H7 (cell line): ENCODE measurements at regions not wholly inside any gene's neighbourhood (a gene's known extent, or its start where the extent isn't known, plus 50 kb on each side); places are given as distances from the start of the nearest gene placed in this dataset.
A peak's percentile ranks its signal among the peaks of the same experiment; 100 is the strongest.

Experiments
- DNase-seq: peaks from one replicate; pipeline ENCODE4 v3.0.0; 2012
- H3K27me3 ChIP-seq: 2 replicates; pipeline ENCODE4 v1.6.0; 2011; ENCODE audit warnings: mild to moderate bottlenecking, low read length; ENCODE audit not compliant: control insufficient read depth, insufficient read depth
- H3K36me3 ChIP-seq: replicated peaks from 2 replicates; pipeline ENCODE4 v1.5.1; 2011; ENCODE audit warnings: low read length; ENCODE audit not compliant: control insufficient read depth, insufficient read depth
- H3K4me3 ChIP-seq: 2 replicates; pipeline ENCODE4 v1.5.1; 2011; ENCODE audit warnings: low read depth, mild to moderate bottlenecking, control low read depth, low read length, moderate library complexity; ENCODE audit not compliant: insufficient read depth

DNA sequence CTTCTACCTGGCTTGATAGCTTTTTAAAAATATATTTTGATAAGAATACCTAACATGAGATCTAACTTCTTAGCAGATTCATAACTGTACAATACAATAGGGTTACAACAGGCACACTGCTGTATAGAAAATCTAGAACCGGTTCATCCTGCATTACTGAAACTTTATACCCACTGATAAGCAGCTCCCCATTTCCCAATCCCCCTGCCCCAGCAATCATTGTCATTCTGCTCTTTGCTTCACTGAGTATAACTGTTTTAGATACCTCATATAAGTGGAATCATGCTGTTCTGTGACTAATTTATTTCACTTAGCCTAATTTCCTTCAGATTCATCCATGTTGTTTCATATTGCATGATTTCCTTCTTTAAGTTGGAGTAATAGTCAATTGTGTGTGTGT lies 906.0 kb downstream of the GBE1 start:
- no peak overlapping the region for H3K4me3 ChIP-seq
- no peaks in the 10 kb centered on the region for H3K27me3 ChIP-seq
- no peaks in the 10 kb centered on the region for H3K36me3 ChIP-seq
- DNase-seq: no peak

DNA sequence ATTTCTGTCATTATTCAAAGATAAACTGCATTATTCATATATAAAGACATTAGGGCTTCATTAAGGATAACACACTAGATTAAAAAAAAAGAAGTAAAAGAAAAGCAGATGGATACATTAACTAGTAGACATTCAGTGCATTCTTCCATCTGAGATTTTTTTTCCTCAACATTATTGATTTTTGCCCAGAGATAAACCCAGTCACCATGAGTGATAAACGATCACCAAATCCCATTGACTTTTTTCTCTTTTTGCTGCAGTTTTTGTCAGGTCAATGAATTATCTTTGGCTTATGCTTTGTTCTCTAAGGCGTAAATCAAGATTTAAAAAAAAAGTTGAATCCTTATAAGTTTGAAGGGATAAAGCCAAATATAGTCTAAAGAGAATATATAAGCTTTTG lies 925.0 kb downstream of the GBE1 start:
- Histone ChIP-seq H3K4me3 (no peak overlapping the region), H3K36me3 (no peaks in the 10 kb centered on the region), H3K27me3 (no peaks in the 10 kb centered on the region)
- DNase-seq: no peak

DNA sequence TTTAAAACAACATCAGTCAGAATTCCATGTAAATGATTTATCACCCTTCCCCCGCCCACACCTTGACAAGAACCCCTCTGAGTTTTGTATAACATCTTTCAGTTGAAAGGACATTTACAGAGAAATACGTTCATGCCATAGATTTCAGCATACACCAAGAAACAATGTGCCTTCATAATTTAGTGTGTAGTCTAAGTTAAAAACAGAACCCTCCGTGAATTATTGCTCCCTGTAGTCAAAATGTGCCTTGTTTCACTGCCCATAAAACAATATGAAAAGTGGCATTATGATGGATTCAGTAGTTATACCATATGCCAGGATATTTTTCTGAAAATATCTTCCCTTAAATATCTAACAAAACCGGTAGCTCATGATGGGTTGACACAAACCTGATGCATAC lies 953.9 kb downstream of the GBE1 start:
- H3K27me3 ChIP-seq: no peaks in the 10 kb centered on the region
- no peaks in the 10 kb centered on the region for H3K36me3 ChIP-seq
- H3K4me3 ChIP-seq: no peak overlapping the region
- DNase-seq: no peak

DNA sequence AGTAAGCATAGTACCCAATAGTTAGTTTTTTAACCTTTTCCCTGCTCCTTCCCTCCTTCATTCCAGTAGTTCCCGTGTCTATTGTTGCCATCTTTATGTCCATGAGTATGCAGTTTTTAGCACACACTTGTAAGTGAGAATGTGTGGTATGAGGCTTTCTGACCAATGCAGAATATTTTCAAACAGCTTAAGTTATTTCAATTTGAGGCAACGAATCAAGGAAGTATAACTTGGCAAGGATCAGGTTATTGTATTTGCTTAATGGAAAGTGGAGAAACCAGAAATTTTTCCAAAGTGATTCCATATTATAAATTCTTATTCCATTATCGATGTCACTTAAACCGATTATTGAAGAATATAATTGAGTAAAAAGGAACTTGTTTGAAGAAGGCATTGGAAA lies 954.8 kb downstream of the GBE1 start:
- DNase-seq: no peak
- no peaks in the 10 kb centered on the region for H3K27me3 ChIP-seq

DNA sequence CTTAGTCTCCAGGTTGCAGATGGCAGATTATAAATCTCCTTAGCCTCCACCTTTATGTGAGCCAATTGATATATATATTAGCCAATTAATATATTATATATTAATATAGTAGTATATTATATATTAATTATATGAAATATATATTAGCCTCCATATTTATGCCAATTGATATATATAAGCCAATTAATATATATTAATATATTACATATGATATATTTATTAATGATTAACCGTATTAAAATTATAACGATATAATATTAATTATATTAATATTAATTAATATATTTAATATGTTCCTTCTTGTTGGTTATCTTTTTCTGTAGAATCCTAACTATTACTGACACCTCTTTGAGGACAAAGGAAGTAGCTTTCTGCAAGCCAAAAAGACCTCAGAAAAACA lies 972.5 kb downstream of the GBE1 start:
- Histone ChIP-seq H3K36me3 (no peaks in the 10 kb centered on the region), H3K27me3 (no peaks in the 10 kb centered on the region), H3K4me3 (no peak overlapping the region)
- no peak for DNase-seq

More for the DNA sequence above, 954.8 kb downstream of the GBE1 start:
- H3K36me3 ChIP-seq: no peaks in the 10 kb centered on the region
- no peak overlapping the region for H3K4me3 ChIP-seq

DNA sequence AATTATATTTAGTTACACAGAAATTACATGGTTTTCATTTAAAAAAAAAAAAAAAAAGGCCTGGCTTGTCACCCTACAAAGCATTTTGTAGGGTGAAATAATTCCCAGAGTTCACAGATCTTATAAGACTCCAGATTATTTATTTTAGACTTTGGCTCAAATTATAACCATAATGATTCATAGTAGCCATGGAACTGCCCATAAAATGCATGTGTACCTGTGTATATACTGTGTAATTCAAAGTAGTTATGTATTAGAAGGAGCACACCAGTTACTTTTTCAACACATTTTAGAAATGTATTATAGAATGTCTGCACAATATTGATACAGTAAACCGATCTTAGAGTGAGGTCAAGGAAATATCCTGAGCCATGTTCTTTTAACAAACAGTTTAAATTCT lies 975.6 kb downstream of the GBE1 start:
- Histone ChIP-seq H3K36me3 (no peaks in the 10 kb centered on the region), H3K4me3 (no peak overlapping the region), H3K27me3 (no peaks in the 10 kb centered on the region)
- DNase-seq: no peak

DNA sequence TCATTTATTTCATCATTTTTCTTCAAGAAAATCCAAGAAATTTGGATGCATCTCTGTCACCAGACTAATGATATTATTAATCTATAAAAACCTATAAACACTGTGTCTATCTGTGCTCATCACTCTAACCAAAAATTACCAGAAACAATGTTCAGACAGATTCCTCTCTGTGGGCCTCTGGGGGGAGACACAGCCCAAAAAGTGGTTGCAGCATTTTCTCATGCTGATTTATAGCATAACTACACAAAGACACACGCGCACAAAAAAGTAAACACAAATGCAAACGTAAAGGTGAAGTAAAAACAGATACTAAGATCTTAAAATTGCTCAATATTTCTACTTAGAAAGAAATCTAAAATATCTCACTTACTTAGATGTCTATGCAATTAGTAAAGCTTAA lies 976.0 kb downstream of the GBE1 start:
- Histone ChIP-seq H3K36me3 (no peaks in the 10 kb centered on the region), H3K27me3 (no peaks in the 10 kb centered on the region), H3K4me3 (no peak overlapping the region)
- DNase-seq: no peak

DNA sequence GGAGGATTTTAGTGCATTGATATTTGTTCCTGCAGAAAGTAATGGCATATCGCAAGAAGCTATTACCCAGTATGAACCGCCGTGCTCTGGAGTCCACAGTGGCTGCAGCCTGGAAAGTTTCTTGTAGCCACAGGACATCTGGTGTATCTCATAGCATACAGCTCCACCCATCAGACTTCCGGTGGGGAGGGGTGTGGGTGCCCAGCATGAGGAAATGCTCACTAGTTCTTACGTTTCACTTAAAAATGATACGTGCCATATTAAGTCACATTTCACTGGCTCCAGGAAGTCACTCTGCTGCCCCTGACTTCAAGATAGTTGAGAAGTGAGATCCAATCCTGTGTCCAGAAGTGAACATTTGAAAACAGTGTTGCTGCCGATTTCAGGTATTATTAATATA lies 990.4 kb downstream of the GBE1 start:
- DNase-seq: no peak
- Histone ChIP-seq H3K36me3 (no peaks in the 10 kb centered on the region), H3K27me3 (no peaks in the 10 kb centered on the region), H3K4me3 (no peak overlapping the region; the same call in 1 of the 2 replicates)

DNA sequence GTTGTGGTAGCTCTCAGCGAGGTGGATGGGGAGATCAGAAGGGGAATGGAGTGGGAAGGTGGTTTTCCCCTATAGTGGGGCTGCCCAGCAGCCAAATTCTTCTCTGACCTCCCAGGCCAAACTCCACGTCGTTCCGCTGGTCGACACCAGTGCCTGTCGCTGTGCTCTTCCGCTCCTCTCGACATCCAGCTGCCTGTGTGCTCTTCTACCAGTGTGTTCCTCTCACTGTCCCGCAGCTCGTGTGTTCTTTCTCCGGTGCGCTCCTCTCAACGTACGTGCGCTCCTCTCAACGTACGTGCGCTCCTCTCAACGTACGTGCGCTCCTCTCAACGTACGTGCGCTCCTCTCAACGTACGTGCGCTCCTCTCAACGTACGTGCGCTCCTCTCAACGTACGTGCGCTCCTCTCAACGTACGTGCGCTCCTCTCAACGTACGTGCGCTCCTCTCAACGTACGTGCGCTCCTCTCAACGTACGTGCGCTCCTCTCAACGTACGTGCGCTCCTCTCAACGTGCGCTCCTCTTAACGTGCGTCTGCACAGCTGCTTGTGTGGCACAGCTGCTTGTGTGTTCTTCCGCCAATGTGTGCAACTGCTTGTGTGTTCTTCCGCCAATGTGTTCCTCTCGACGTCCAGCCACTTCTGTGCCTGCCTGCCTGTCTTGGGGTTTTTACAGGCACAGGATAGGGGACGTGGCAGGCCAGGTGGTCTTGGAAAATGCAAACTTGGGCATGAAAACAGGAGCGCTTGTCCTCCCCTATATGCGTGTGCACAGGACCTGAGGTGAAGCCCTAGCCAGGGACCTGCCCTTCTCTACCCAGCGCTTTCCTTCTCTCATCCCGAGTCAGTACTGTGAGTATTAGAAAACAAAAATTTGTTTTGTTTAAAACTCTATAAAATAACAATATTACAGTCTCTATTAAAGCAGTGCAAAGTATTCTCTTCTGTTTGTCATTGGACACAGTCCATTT lies 991.1 kb downstream of the GBE1 start:
- DNase-seq: no peak

DNA sequence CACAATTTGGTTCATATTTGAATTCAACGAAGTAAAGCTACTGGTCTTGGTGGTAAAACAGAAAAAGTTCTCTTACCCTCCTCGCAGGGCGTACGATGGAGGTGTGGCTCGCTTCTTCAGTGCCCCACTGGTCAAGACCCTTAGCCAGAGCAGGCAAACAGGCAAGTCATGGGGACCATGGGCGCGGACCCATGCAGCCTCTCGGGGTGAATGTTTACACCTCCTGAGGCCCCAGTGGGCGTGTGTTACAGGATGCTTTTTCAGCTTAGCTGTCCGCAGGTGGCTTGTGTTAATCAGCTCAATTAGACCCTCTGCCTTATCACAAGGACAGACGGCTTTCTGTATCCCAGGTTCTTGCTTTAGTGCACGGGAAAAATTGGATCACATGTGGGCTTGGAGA lies 991.8 kb downstream of the GBE1 start:
- Histone ChIP-seq H3K36me3 (no peaks in the 10 kb centered on the region), H3K27me3 (no peaks in the 10 kb centered on the region), H3K4me3 (peak overlapping the region; percentile 41; the same call in 1 of the 2 replicates)
- no peak for DNase-seq

More for the DNA sequence above, 991.1 kb downstream of the GBE1 start:
- H3K27me3 ChIP-seq: no peaks in the 10 kb centered on the region
- H3K36me3 ChIP-seq: no peaks in the 10 kb centered on the region
- H3K4me3 ChIP-seq: peak overlapping the region; percentile 41; the same call in 1 of the 2 replicates

DNA sequence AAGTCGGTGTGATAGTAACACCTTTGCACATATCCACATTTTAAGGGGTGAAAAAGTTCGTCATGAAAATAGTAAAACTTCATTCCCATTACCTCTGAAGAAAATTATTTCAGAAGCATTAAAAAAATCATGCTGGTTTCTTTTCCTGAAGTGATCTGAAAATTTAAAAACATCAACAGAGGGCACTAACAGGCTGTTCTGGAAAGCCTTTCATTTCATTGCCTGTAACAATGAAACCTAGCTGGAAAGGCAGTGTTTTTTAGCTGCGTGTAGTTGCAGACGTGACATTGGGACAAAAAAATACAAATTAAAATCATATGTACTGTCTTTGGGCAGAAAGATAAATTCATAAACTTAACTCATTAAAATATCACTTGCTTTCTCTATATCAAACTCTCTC lies 993.8 kb downstream of the GBE1 start:
- no peaks in the 10 kb centered on the region for H3K27me3 ChIP-seq
- DNase-seq: no peak
- H3K4me3 ChIP-seq: no peak overlapping the region
- H3K36me3 ChIP-seq: no peaks in the 10 kb centered on the region

DNA sequence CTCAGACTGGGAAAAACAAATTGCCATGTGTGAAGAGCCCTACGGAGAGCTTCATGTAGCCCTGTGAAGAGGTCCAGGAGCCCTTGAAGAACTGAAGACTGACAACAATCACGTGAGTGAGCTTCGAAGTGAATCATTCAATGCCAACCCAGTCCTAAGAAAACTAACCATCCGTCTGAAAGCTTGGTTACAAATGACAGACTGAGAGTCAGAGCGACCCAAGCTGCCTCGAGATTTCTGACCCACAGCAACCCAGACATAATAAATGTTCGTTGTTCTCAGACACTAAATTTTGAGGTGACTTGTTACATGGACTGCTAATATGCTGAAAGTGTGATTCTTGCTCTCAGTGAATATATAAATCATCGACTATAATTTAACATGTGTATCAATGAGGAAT lies 987.2 kb upstream of the ROBO1 start:
- Histone ChIP-seq H3K36me3 (no peaks in the 10 kb centered on the region), H3K4me3 (no peak overlapping the region), H3K27me3 (no peaks in the 10 kb centered on the region)
- DNase-seq: no peak

DNA sequence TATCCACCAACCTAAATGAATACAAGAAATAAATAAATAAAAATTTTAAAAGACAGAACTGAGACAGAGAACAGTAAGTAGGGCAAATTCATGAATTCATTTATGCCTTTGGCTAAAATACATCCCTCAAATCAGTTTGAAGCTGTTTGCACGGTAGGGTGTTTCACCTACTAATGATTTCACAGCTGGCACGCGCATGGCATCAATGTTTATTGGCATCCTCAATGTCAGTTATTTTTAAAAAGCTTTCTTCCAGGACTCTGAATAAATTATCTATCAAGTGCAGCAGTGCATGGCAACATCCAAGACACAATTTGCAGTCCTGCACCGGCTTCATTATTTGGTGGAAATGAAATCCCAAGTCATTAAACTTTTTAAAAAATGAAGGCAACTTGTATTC lies 985.2 kb upstream of the ROBO1 start:
- Histone ChIP-seq H3K4me3 (no peak overlapping the region), H3K36me3 (no peaks in the 10 kb centered on the region), H3K27me3 (no peaks in the 10 kb centered on the region)
- DNase-seq: no peak

DNA sequence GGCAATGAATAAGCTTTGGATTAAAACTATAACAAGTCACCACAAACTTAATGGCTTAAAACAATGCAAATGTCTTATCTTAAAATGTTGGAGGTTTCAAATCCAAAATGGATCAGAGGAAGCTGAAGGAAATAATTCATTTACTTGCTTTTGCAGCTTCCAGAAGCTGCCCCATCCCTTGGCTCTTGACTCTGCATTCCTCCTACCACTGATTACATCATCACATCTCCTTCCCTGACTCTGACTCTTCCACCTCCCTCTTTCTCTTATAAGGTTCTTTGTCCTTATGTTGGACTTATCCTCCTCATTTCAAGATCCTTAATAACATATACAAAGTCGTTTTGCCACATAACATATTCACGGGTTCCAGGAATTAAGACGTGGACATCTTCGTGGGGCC lies 982.8 kb upstream of the ROBO1 start:
- Histone ChIP-seq H3K4me3 (no peak overlapping the region), H3K36me3 (no peaks in the 10 kb centered on the region), H3K27me3 (no peaks in the 10 kb centered on the region)
- DNase-seq: no peak

DNA sequence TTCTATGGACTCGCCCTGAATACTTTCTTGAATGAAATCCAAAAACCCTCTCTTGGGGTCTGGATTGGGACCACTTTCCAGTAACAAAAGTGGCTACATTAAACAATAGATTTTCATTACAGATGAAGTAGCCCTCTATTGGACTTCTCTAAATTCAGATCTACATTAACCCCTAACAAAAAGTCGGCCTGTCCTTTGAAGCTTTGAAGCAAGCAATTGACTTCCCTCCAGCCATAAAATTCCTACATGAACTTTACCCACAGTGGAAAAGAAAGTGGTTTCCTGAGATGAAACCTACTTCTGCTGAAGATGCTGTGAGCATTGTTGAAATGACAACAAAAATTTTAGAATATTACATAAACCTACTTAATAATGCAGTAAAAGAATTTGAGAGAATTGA lies 967.1 kb upstream of the ROBO1 start:
- H3K4me3 ChIP-seq: no peak overlapping the region
- no peaks in the 10 kb centered on the region for H3K27me3 ChIP-seq
- DNase-seq: no peak
- no peaks in the 10 kb centered on the region for H3K36me3 ChIP-seq
